RWPE1 (cell line): ENCODE measurements at regions not wholly inside any gene's neighbourhood (a gene's known extent, or its start where the extent isn't known, plus 50 kb on each side); places are given as distances from the start of the nearest gene placed in this dataset.
"Not testable (repeated sequence)": the region's sequence is repeated elsewhere in the genome, so short reads cannot be mapped to it uniquely, and the experiment has no call there.

Source experiments
- CTCF ChIA-PET: fragments of 350-600 bp; sonication (Branson Sonifier 250); formaldehyde crosslinking; extraction: SDS; loops from one replicate; lab custom pipeline; 2021; lab: Yijun Ruan, JAX
- POLR2A ChIA-PET: fragments of 400-600 bp; formaldehyde crosslinking; extraction: SDS; loops from one replicate; lab custom pipeline; 2020; ENCODE audit warnings: antibody characterized with exemption; ENCODE audit not compliant: low non-redundant PET; lab: Yijun Ruan, JAX
- DNase-seq: peaks from one replicate; pipeline ENCODE4 v3.0.0; 2012; ENCODE audit warnings: low spot score
- H3K27ac ChIP-seq: fragments of 450-650 bp; 2 replicates; pipeline ENCODE4 v1.5.1; 2017
- CTCF ChIP-seq: fragments of 450-650 bp; conservative IDR thresholded peaks from 2 replicates; pipeline ENCODE4 v1.5.1; 2017; ENCODE audit warnings: low read depth, mild to moderate bottlenecking

DNA sequence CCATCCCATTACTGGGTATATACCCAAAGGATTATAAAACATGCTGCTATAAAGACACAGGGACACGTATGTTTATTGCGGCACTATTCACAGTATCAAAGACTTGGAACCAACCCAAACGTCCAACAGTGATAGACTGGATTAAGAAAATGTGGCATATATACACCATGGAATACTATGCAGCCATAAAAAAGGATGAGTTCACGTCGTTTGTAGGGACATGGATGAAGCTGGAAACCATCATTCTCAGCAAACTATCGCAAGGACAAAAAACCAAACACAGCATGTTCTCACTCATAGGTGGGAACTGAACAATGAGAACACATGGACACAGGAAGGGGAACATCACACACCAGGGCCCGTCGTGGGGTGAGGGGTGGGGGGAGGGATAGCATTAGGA lies 106.1 kb downstream of the CHD1L start:
- DNase-seq, CTCF ChIA-PET, H3K27ac ChIP-seq, POLR2A ChIA-PET: not testable (repeated sequence)

GRCh38 chr1:147349533-147349932 lies 107.0 kb downstream of the CHD1L start:
- H3K27ac ChIP-seq, result no peak overlapping the region
- no peak for TF ChIP-seq CTCF
- ChIA-PET POLR2A (no interaction called here), CTCF (no interaction called here)
- no peak for DNase-seq

DNA sequence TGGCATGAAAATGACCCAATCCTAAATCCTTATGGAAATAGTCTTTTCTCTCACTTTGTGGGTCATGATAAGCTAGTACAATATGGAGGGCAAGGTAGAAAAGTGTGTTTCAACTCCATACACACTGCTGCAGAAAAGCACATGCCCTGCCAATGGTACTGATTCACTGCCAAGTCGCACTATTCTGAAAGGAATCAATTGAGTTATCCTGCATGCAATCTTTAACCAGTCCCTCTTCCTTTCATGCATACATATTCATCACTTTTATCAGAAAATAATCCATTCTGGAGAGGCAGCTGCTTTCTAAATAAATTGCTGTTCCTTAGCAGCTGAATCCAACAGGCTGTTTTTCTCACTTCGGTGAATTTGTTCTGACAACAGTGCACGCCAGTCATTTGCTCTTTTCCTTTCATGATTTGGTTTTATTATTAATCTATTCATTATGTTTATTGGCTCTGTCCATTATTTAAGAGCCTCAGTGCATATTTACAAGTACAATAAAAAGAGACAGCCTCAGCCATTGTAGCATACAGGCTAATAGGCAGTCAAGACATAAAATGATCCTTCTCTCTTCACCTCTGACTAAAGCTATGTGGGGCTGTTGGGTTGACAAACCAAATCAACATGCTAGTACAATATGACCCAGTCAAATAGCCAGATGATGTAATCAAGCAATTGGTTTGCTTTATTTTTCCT lies 108.8 kb downstream of the CHD1L start:
- no peak overlapping the region for H3K27ac ChIP-seq
- ChIA-PET POLR2A (no interaction called here), CTCF (interaction anchor here (1.0 kb wide), 1 partner anchor 38 kb away, joined by 3 read pairs; no protein-coding TSS in a partner anchor)
- no peak for TF ChIP-seq CTCF
- DNase-seq, result no peak

DNA sequence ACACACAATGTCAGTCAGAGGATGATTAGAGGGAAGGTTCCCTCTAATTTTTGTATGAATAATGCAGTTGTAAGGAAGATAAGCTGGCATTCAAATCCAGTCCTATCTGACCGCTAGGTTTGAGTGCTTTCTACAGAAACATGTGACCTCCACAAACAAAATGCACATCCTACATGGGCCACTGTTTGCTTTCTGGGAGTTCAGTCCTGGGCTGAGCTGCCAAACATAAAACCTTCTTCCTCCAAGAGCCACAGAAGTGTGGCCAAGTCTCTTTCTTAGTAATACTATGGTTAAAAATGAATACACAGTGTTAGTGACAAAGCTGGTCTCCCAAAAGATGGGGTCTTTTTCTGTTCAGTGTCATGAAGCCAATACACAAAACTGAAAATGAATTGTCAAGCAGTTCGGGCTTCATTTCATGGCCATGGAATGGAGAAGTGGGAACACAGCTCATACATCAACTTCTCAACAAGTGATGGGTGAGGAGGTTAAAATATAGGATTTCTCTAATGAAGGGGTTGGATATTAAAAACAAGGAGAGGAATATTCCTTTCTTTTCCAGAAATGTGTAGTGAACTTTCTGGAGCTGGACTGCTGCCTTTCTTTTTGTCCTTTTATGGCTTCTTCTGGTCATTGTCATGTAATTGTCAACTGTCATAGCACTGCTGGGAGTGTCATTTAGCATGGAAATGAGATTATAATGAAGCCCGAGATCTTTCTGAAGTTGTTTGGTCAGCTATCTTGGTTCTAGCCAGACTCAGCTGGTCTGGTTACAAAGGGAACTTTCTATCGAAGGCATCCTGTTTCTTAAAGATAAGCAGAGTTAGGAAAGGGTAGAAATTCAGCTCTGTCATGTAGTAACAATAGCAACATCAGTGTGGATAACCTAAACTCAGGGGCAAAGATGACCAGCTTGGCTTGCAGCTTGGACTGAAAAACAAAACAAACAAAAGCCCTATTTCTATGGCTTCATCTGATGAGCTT lies 135.1 kb downstream of the CHD1L start:
- ChIA-PET POLR2A (no interaction called here), CTCF (interaction anchor here (1.5 kb wide), 1 partner anchor 12 kb away, joined by 7 read pairs; no protein-coding TSS in a partner anchor)
- no peak overlapping the region for H3K27ac ChIP-seq
- TF ChIP-seq CTCF, result no peak
- DNase-seq, result no peak

DNA sequence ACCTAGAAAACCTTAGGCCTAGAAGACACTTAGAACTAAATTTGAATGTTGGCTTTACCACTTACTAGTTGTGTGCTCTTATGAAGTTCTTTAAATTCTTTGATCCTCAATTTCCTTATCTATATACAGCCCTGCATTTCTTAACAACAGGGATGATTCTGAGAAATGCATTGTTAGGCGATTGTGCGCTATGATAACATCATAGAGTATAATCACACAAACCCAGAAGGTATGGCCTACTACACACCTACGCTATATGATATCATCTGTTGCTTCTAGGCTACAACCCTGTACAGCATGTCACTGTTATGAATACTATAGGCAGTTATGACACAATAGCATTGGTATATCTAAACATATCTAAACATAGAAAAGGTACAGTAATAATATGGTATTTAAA lies 137.4 kb downstream of the CHD1L start:
- H3K27ac ChIP-seq, result no peak overlapping the region
- POLR2A ChIA-PET, result no interaction called here
- CTCF ChIA-PET, result no interaction called here
- TF ChIP-seq CTCF, result no peak
- no peak for DNase-seq

DNA sequence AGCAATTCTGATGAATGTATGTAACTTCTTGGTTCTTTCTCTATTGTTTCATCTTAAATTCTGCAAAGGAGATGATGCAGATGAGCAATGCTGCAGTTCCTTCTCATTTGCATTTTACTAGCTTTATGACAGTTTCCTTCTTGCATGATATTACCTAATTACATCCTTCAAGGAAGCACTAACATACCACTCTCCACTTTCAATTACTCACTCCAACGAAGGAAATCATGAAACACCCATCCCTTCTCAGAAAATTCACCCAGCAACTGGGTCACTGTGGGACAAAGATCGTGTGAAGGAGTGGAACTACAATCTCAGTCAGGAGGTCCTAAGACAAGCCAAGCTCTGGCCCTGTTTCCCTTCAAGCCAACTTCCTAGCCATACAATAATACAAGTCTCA lies 142.3 kb downstream of the CHD1L start:
- CTCF ChIA-PET, result interaction anchor here (0.9 kb wide), 1 partner anchor 111 kb away, joined by 5 read pairs; no protein-coding TSS in a partner anchor

More for the DNA sequence above, 142.3 kb downstream of the CHD1L start:
- DNase-seq, result no peak
- POLR2A ChIA-PET, result no interaction called here
- no peak overlapping the region for H3K27ac ChIP-seq
- TF ChIP-seq CTCF, result no peak
